Fibroblast of skin of scalp (primary cell): ENCODE measurements at regions not wholly inside any gene's neighbourhood (a gene's known extent, or its start where the extent isn't known, plus 50 kb on each side); places are given as distances from the start of the nearest gene placed in this dataset.
"Not testable (repeated sequence)": the region's sequence is repeated elsewhere in the genome, so short reads cannot be mapped to it uniquely, and the experiment has no call there.

Source experiments
- DNase-seq: peaks from one replicate; pipeline ENCODE4 v3.0.0-alpha.2; 2013

GRCh38 chr9:75797085-75797580 lies 93.3 kb upstream of the PCSK5 start:
- no peak for DNase-seq

GRCh38 chr9:75798505-75798904 lies 92.0 kb upstream of the PCSK5 start:
- no peak for DNase-seq

- DNase-seq: peak; percentile 91
Measured at GRCh38 chr9:75803130-75803529, 87.3 kb upstream of the PCSK5 start.

DNA sequence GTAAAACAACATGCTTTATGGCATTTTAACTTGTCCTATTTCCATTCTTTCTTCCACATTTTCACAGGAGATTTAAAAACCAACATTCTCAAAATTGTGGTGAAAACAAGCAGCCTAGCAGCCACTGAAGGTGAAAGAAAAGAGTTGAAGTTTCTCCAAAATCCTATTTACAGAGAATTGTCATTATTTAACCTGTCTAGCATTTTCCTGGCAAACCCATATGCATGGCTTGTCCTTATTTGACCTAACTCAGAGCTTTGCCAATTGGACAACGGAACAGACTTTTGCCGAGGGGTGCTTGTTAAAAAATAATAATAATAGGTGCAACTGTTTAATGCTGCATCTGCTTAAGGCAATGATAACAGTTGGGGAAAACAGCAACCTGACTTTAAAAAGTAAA lies 80.4 kb upstream of the PCSK5 start:
- no peak for DNase-seq

- DNase-seq: no peak
Measured at GRCh38 chr9:75811692-75812091, 78.8 kb upstream of the PCSK5 start.

- DNase-seq: no peak
Measured at GRCh38 chr9:75812141-75812540, 78.3 kb upstream of the PCSK5 start.

- peak; percentile 74 for DNase-seq
Measured at GRCh38 chr9:75814667-75815066, 75.8 kb upstream of the PCSK5 start.

DNA sequence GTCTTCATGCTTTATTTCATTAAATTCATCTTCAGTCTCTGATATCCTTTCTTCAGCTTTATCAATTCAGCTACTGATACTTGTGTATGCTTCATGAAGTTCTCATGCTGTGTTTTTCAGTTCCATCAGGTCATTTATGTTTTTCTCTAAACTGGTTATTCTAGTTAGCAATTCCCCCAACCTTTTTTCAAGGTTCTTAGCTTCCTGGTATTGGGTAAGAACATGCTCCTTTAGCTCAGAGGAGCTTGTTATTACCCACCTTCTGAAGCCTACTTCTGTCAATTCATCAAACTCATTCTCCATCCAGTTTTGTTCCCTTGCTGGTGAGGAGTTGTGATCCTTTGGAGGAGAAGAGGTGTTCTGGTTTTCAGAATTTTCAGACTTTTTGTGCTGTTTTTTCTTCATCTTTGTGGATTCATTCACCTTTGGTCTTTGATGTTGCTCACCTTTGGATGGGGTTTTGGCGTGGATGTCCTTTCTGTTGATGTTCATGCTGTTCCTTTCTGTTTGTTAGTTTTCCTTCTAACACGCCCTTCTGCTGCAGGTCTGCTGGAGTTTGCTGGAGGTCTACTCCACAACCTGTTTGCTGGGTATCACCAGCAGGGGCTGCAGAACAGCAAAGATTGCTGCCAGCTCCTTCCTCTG lies 69.9 kb upstream of the PCSK5 start:
- DNase-seq: not testable (repeated sequence)

DNA sequence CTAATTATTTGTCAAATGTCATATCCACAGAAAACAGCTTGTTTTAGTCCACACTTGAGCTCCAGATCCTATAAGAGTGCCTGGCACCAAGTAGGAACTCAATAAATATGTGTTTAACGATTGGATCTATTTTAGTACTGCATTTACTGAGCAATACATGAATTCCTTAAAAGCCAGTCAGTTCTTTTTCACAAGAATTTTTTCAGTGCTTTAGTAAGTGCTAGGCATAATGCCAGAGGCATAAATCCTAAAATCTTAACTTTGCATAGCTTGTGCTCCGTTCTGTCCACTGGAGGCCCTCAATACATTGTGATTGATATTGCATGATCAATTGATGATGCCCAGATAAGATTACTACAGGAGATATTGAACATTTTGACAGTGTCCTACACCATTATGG lies 67.3 kb upstream of the PCSK5 start:
- no peak for DNase-seq

- DNase-seq: no peak
Measured at GRCh38 chr9:75824816-75825568, 65.5 kb upstream of the PCSK5 start.

- DNase-seq: no peak
Measured at GRCh38 chr9:75826314-75826713, 64.2 kb upstream of the PCSK5 start.

DNA sequence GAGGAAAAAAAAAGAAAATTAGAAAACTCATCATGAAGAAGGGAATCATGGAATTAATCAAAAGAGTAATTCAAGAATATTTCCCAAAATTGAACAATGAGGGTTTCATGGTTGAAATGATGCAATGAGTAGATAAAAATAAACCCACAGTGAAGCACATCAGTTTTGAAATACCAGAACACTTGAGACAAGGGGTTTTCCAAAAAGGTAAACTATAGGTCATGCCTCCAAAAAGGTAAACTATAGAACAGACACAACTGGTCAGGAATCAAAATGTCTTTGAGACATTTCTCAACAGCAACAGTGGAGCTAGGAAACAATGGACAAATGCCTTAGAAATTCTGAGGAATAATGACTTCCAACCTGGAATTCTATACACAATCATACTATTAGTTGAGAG lies 60.2 kb upstream of the PCSK5 start:
- no peak for DNase-seq

GRCh38 chr9:75833778-75834177 lies 56.7 kb upstream of the PCSK5 start:
- no peak for DNase-seq

DNA sequence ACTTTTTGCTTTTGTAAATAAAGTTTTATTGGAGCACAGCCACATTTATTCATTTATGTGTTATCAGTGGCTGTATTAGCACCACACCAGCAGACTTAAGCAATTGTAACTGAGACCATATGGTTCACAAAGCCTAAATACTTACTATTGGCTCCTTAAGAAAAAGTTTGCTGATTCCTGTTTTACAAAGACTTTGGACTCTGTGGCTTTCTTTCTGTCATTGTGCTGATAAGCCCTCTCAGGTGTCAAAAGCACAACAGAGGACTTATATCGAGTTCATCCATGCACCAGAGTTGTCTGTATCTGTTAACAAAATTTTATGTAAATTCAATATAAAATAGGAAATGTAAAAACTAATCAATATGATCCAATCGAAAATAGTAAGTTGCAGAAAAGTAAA lies 55.6 kb upstream of the PCSK5 start:
- no peak for DNase-seq
